Smooth muscle cell (in vitro differentiated cells): ENCODE measurements at regions not wholly inside any gene's neighbourhood (a gene's known extent, or its start where the extent isn't known, plus 50 kb on each side); places are given as distances from the start of the nearest gene placed in this dataset.

Source experiments
- DNase-seq: peaks from one replicate; lab custom pipeline; 2025; ENCODE audit not compliant: unreplicated experiment; lab: John Stamatoyannopoulos, UW
- H2AFZ ChIP-seq: fragments of 200-600 bp; sonication (generic); 2 replicates; pipeline ENCODE4 v1.6.0; 2016; ENCODE audit warnings: antibody characterized with exemption, low read depth, mild to moderate bottlenecking
- H3F3A ChIP-seq: fragments of 200-600 bp; sonication (generic); 2 replicates; pipeline ENCODE4 v1.6.0; 2017; ENCODE audit warnings: antibody characterized with exemption, low read depth
- H3K27ac ChIP-seq: fragments of 200-600 bp; sonication (generic); 2 replicates; pipeline ENCODE4 v1.5.1; 2016; ENCODE audit warnings: low read depth, mild to moderate bottlenecking
- H3K27me3 ChIP-seq: fragments of 200-600 bp; sonication (generic); 2 replicates; pipeline ENCODE4 v1.6.1; 2016; ENCODE audit warnings: low read depth, mild to moderate bottlenecking
- H3K36me3 ChIP-seq: fragments of 200-600 bp; sonication (generic); 2 replicates; pipeline ENCODE4 v1.5.1; 2016; ENCODE audit warnings: low read depth
- H3K4me1 ChIP-seq: fragments of 200-600 bp; sonication (generic); 2 replicates; pipeline ENCODE4 v1.5.1; 2016; ENCODE audit warnings: low read depth
- H3K4me2 ChIP-seq: fragments of 200-600 bp; sonication (generic); 2 replicates; pipeline ENCODE4 v1.6.0; 2016; ENCODE audit warnings: mild to moderate bottlenecking
- H3K4me3 ChIP-seq: fragments of 200-600 bp; sonication (generic); 2 replicates; pipeline ENCODE4 v1.5.1; 2016; ENCODE audit warnings: mild to moderate bottlenecking
- H3K79me2 ChIP-seq: fragments of 200-600 bp; sonication (generic); 2 replicates; pipeline ENCODE4 v1.6.0; 2016; ENCODE audit warnings: low read depth, mild to moderate bottlenecking
- H3K9ac ChIP-seq: fragments of 200-600 bp; sonication (generic); 2 replicates; pipeline ENCODE4 v1.6.0; 2016; ENCODE audit warnings: low read depth
- H3K9me3 ChIP-seq: fragments of 200-600 bp; sonication (generic); replicated peaks from 2 replicates; pipeline ENCODE4 v1.5.1; 2016; ENCODE audit warnings: low read depth
- H4K20me1 ChIP-seq: fragments of 200-600 bp; sonication (generic); 2 replicates; pipeline ENCODE4 v1.6.0; 2016; ENCODE audit warnings: low read depth
- CTCF ChIP-seq: fragments of 200-600 bp; sonication (generic); IDR thresholded peaks from 2 replicates; pipeline ENCODE4 v1.5.1; 2017; ENCODE audit warnings: borderline replicate concordance, mild to moderate bottlenecking, antibody characterized with exemption; ENCODE audit not compliant: insufficient read depth, poor library complexity, severe bottlenecking
- WGBS: methylation state at CpG from one replicate; pipeline ENCODE4 v1.1.7; 2016; ENCODE audit warnings: low lambda C conversion rate; 5-methylcytosine and 5-hydroxymethylcytosine counted together

- 21% methylated on average over 33 of the region's 37 CpGs for WGBS
Measured at GRCh38 chr6:1524040-1524480, 85.7 kb upstream of the FOXC1 start.

GRCh38 chr6:1525364-1526038 is 84.2 kb upstream of the FOXC1 start:
- TF ChIP-seq CTCF, result no peak
- H3K79me2 ChIP-seq, result no peaks in the 10 kb centered on the region
- 85% methylated on average over 14 of the region's 14 CpGs for WGBS
- peaks cover 13% of the 10 kb centered on the region for H3K4me1 ChIP-seq
- H3K27ac ChIP-seq, result no peak overlapping the region
- no peak overlapping the region for H2AFZ ChIP-seq
- no peak overlapping the region for H3K4me3 ChIP-seq
- no peaks in the 10 kb centered on the region for H3K9me3 ChIP-seq
- H3K36me3 ChIP-seq, result no peaks in the 10 kb centered on the region
- H4K20me1 ChIP-seq, result no peaks in the 10 kb centered on the region
- H3F3A ChIP-seq, result no peaks in the 10 kb centered on the region
- DNase-seq, result no peak
- no peak overlapping the region for H3K9ac ChIP-seq
- H3K27me3 ChIP-seq, result peaks cover 21% of the 10 kb centered on the region
- H3K4me2 ChIP-seq, result no peak overlapping the region

More at GRCh38 chr6:1524040-1524480, 85.7 kb upstream of the FOXC1 start:
- TF ChIP-seq CTCF, result peak; percentile 69
- no peak for DNase-seq
- H3K9me3 ChIP-seq, result no peaks in the 10 kb centered on the region
- H3K36me3 ChIP-seq, result no peaks in the 10 kb centered on the region
- H3K27ac ChIP-seq, result no peak overlapping the region
- H3F3A ChIP-seq, result no peaks in the 10 kb centered on the region
- no peak overlapping the region for H3K4me3 ChIP-seq
- H3K4me1 ChIP-seq, result peaks cover 13% of the 10 kb centered on the region
- no peaks in the 10 kb centered on the region for H4K20me1 ChIP-seq
- no peak overlapping the region for H2AFZ ChIP-seq
- H3K27me3 ChIP-seq, result peaks cover 21% of the 10 kb centered on the region
- H3K9ac ChIP-seq, result no peak overlapping the region
- H3K79me2 ChIP-seq, result no peaks in the 10 kb centered on the region
- peak overlapping the region; percentile 65 for H3K4me2 ChIP-seq

DNA sequence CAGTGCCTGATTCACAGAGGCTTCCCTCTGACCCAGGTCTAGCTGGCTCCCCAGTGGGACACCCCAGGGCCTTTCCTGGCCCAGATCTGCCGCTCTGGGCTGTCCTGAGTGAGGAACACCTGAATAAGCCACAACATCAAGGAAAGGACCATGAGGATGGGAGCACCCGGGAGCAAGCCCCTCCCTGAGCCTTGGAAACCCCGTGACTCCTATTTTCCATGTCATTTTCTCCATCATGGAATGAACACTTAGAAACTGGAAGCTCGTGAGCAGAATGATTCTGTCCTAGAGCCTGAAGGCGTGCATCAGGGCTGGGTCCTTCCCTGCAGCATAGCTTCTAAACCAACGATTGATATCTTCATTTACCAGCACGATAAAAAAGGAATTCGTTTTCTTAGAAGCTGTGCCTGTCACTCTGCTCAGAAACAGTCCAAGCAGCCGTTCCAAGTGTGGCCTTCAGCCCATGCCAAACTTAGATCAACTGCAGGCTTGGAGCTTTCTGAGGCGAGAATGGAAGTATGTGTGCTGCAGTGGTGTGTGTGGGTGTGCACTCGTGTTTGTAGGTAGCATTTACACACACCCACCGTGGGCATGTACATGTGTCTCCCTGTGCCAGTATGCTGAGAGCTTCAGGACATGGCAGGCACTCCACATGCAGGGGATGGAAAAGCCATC is 83.2 kb upstream of the FOXC1 start:
- H4K20me1 ChIP-seq, result no peaks in the 10 kb centered on the region
- no peaks in the 10 kb centered on the region for H3K79me2 ChIP-seq
- H3K9ac ChIP-seq, result no peak overlapping the region
- H3K36me3 ChIP-seq, result no peaks in the 10 kb centered on the region
- no peaks in the 10 kb centered on the region for H3K9me3 ChIP-seq
- H3K4me3 ChIP-seq, result no peak overlapping the region
- TF ChIP-seq CTCF, result no peak
- H2AFZ ChIP-seq, result peak overlapping the region; percentile 72
- no peaks in the 10 kb centered on the region for H3F3A ChIP-seq
- H3K27ac ChIP-seq, result no peak overlapping the region
- H3K27me3 ChIP-seq, result peaks cover 20% of the 10 kb centered on the region
- no peak for DNase-seq
- 60% methylated on average over 12 of the region's 12 CpGs for WGBS
- peaks cover 13% of the 10 kb centered on the region for H3K4me1 ChIP-seq
- H3K4me2 ChIP-seq, result peak overlapping the region; percentile 56

- no peak for TF ChIP-seq CTCF
- H3K4me1 ChIP-seq, result peaks cover 13% of the 10 kb centered on the region
- H4K20me1 ChIP-seq, result no peaks in the 10 kb centered on the region
- H2AFZ ChIP-seq, result peak overlapping the region; percentile 72
- no peak overlapping the region for H3K9ac ChIP-seq
- H3K79me2 ChIP-seq, result no peaks in the 10 kb centered on the region
- DNase-seq, result no peak
- no peak overlapping the region for H3K4me3 ChIP-seq
- peaks cover 18% of the 10 kb centered on the region for H3K27me3 ChIP-seq
- peak overlapping the region; percentile 56 for H3K4me2 ChIP-seq
- H3K9me3 ChIP-seq, result no peaks in the 10 kb centered on the region
- no peak overlapping the region for H3K27ac ChIP-seq
- 17% methylated on average over 11 of the region's 11 CpGs for WGBS
- no peaks in the 10 kb centered on the region for H3K36me3 ChIP-seq
- H3F3A ChIP-seq, result no peaks in the 10 kb centered on the region
Measured at GRCh38 chr6:1527073-1527457, 82.7 kb upstream of the FOXC1 start.
